NCI-H510A treated with DMSO at 0.1 percent for 48 hours (cell line): ENCODE measurements at regions not wholly inside any gene's neighbourhood (a gene's known extent, or its start where the extent isn't known, plus 50 kb on each side); places are given as distances from the start of the nearest gene placed in this dataset.
"Not testable (repeated sequence)": the region's sequence is repeated elsewhere in the genome, so short reads cannot be mapped to it uniquely, and the experiment has no call there.

Experiments
- DNase-seq: peaks from one replicate; lab custom pipeline; 2025; lab: John Stamatoyannopoulos, UW

GRCh38 chr21:32823296-32823695 lies 51.7 kb upstream of the PAXBP1 start:
- DNase-seq: not testable (repeated sequence)

- no peak for DNase-seq
These were observed 53.4 kb upstream of the PAXBP1 start for GRCh38 chr21:32824950-32825349.

GRCh38 chr21:32826329-32827167 lies 55.0 kb upstream of the PAXBP1 start:
- DNase-seq: peak; percentile 60

GRCh38 chr21:32828908-32829307 lies 57.4 kb upstream of the PAXBP1 start:
- no peak for DNase-seq

GRCh38 chr21:32829504-32829903 lies 57.9 kb upstream of the PAXBP1 start:
- DNase-seq: no peak

- DNase-seq: not testable (repeated sequence)
These were observed 60.2 kb upstream of the PAXBP1 start for GRCh38 chr21:32831779-32832178.

- no peak for DNase-seq
These were observed 62.8 kb upstream of the PAXBP1 start for GRCh38 chr21:32834211-32834915.

GRCh38 chr21:32834916-32835235 lies 63.3 kb upstream of the PAXBP1 start:
- DNase-seq: no peak

- no peak for DNase-seq
These were observed 70.6 kb upstream of the PAXBP1 start for GRCh38 chr21:32842146-32842545.

- DNase-seq: no peak
These were observed 72.0 kb upstream of the PAXBP1 start for GRCh38 chr21:32843561-32843960.

- no peak for DNase-seq
These were observed 72.5 kb upstream of the PAXBP1 start for GRCh38 chr21:32844076-32844475.

- DNase-seq: peak; percentile 12
These were observed 73.3 kb upstream of the PAXBP1 start for GRCh38 chr21:32844653-32845436.

GRCh38 chr21:32858628-32859027 lies 87.1 kb upstream of the PAXBP1 start:
- DNase-seq: no peak

GRCh38 chr21:32860399-32860798 lies 88.8 kb upstream of the PAXBP1 start:
- DNase-seq: no peak

GRCh38 chr21:32861866-32862265 lies 90.3 kb upstream of the PAXBP1 start:
- no peak for DNase-seq

GRCh38 chr21:32867597-32867996 lies 96.0 kb upstream of the PAXBP1 start:
- DNase-seq: no peak

- DNase-seq: no peak
These were observed 97.3 kb upstream of the PAXBP1 start for GRCh38 chr21:32868631-32869454.

GRCh38 chr21:32869459-32869858 lies 97.9 kb upstream of the PAXBP1 start:
- no peak for DNase-seq

- DNase-seq: no peak
These were observed 104.9 kb upstream of the PAXBP1 start for GRCh38 chr21:32876426-32876825.

- DNase-seq: not testable (repeated sequence)
These were observed 106.3 kb upstream of the PAXBP1 start for GRCh38 chr21:32877888-32878287.

GRCh38 chr21:32878661-32879060 lies 107.1 kb upstream of the PAXBP1 start:
- no peak for DNase-seq

GRCh38 chr21:32881458-32881857 lies 109.9 kb upstream of the PAXBP1 start:
- DNase-seq: no peak
